Mesenchymal stem cell (in vitro differentiated cells and primary cell): ENCODE measurements at regions not wholly inside any gene's neighbourhood (a gene's known extent, or its start where the extent isn't known, plus 50 kb on each side); places are given as distances from the start of the nearest gene placed in this dataset.

ENCODE experiments used
- DNase-seq: peaks from one replicate; pipeline ENCODE4 v3.0.0-alpha.2; 2013
- H2AFZ ChIP-seq: one replicate; pipeline ENCODE4 v1.6.1; 2013; ENCODE audit warnings: low read depth, mild to moderate bottlenecking, control low read depth, inconsistent platforms, low read length, moderate library complexity
- H2AK5ac ChIP-seq: 2 replicates; pipeline ENCODE4 v1.6.1; 2013; ENCODE audit warnings: low read length, moderate library complexity, mild to moderate bottlenecking, inconsistent platforms; ENCODE audit not compliant: severe bottlenecking
- H2BK120ac ChIP-seq: one replicate; pipeline ENCODE4 v1.6.1; 2013; ENCODE audit warnings: low read depth, mild to moderate bottlenecking, inconsistent platforms, low read length, moderate library complexity
- H2BK12ac ChIP-seq, 2 experiments: one replicate each; pipeline ENCODE4 v1.6.1; 2013; ENCODE audit warnings: inconsistent platforms in 2 of 2, low read length in 2 of 2, mild to moderate bottlenecking in 2 of 2, moderate library complexity in 2 of 2, control low read depth in 1 of 2
- H2BK15ac ChIP-seq: one replicate; pipeline ENCODE4 v1.6.1; 2013; ENCODE audit warnings: mild to moderate bottlenecking, low read depth, inconsistent platforms; ENCODE audit not compliant: poor library complexity, severe bottlenecking
- H2BK5ac ChIP-seq: 2 replicates; pipeline ENCODE4 v1.6.1; 2013; ENCODE audit warnings: low read depth, mild to moderate bottlenecking, low read length, control low read depth, inconsistent platforms; ENCODE audit not compliant: poor library complexity, severe bottlenecking
- H3K14ac ChIP-seq, 2 experiments: one replicate each; pipeline ENCODE4 v1.6.1; 2013; ENCODE audit warnings: inconsistent platforms in 2 of 2, low read length in 2 of 2, control low read depth in 1 of 2, mild to moderate bottlenecking in 1 of 2, moderate library complexity in 1 of 2
- H3K18ac ChIP-seq, 2 experiments: one replicate each; pipeline ENCODE4 v1.6.1; 2013; ENCODE audit warnings: inconsistent platforms in 2 of 2, low read length in 2 of 2, control low read depth in 1 of 2, low read depth in 1 of 2, mild to moderate bottlenecking in 1 of 2
- H3K23ac ChIP-seq, 2 experiments: one replicate each; pipeline ENCODE4 v1.6.1; 2013; ENCODE audit warnings: inconsistent platforms in 2 of 2, low read length in 2 of 2, mild to moderate bottlenecking in 2 of 2, moderate library complexity in 2 of 2, control low read depth in 1 of 2
- H3K27ac ChIP-seq: 2 replicates; pipeline ENCODE4 v1.5.1; 2013; ENCODE audit warnings: mild to moderate bottlenecking, moderate library complexity, low read length, control low read depth, inconsistent platforms; ENCODE audit not compliant: poor library complexity, severe bottlenecking
- H3K27me3 ChIP-seq, 2 experiments: 2 replicates each; pipeline versions ENCODE4 v1.6.1 to v1.7.0; 2013; ENCODE audit warnings: low read length in 2 of 2, mild to moderate bottlenecking in 2 of 2, moderate library complexity in 2 of 2, control low read depth in 1 of 2, inconsistent platforms in 1 of 2; ENCODE audit not compliant: control insufficient read depth in 1 of 2, insufficient read depth in 1 of 2
- H3K36me3 ChIP-seq, 2 experiments: 2 replicates each; pipeline versions ENCODE4 v1.6.1 to v1.7.0; 2013; ENCODE audit warnings: low read length in 2 of 2, control low read depth in 1 of 2, inconsistent platforms in 1 of 2, low read depth in 1 of 2, mild to moderate bottlenecking in 1 of 2; ENCODE audit not compliant: insufficient read depth in 2 of 2, control insufficient read depth in 1 of 2
- H3K4ac ChIP-seq, 2 experiments: one replicate each; pipeline ENCODE4 v1.6.1; 2013; ENCODE audit warnings: inconsistent platforms in 2 of 2, low read length in 2 of 2, mild to moderate bottlenecking in 2 of 2, moderate library complexity in 2 of 2, control low read depth in 1 of 2, low read depth in 1 of 2
- H3K4me1 ChIP-seq: 2 replicates; pipeline ENCODE4 v1.6.1; 2013; ENCODE audit warnings: low read depth, low read length, control low read depth; ENCODE audit not compliant: control insufficient read depth, insufficient read depth
- H3K4me2 ChIP-seq: 2 replicates; pipeline ENCODE4 v1.6.1; 2013; ENCODE audit warnings: low read length, mild to moderate bottlenecking, inconsistent platforms; ENCODE audit not compliant: poor library complexity, severe bottlenecking
- H3K4me3 ChIP-seq, 2 experiments: 2 replicates each; pipeline versions ENCODE4 v1.5.1 to v1.7.0; 2013; ENCODE audit warnings: low read length in 2 of 2, mild to moderate bottlenecking in 2 of 2, control low read depth in 1 of 2, low read depth in 1 of 2; ENCODE audit not compliant: insufficient read depth in 1 of 2
- H3K79me1 ChIP-seq: replicated peaks from 2 replicates; pipeline ENCODE4 v1.6.1; 2013; ENCODE audit warnings: mild to moderate bottlenecking, control low read depth, low read length, inconsistent platforms; ENCODE audit not compliant: poor library complexity, severe bottlenecking
- H3K9ac ChIP-seq: 2 replicates; pipeline ENCODE4 v1.7.0; 2013; ENCODE audit warnings: mild to moderate bottlenecking, low read length, moderate library complexity
- H3K9me3 ChIP-seq: 2 replicates; pipeline ENCODE4 v1.7.0; 2013; ENCODE audit warnings: mild to moderate bottlenecking, low read length; ENCODE audit not compliant: control insufficient read depth
- H4K8ac ChIP-seq: one replicate; pipeline ENCODE4 v1.6.1; 2013; ENCODE audit warnings: inconsistent platforms, mild to moderate bottlenecking, low read length, moderate library complexity
- H4K91ac ChIP-seq: one replicate; pipeline ENCODE4 v1.6.1; 2013; ENCODE audit warnings: mild to moderate bottlenecking, low read length, inconsistent platforms
- WGBS: methylation state at CpG from one replicate; pipeline ENCODE4 v1.1.7; 2013; ENCODE audit warnings: mixed read lengths; 5-methylcytosine and 5-hydroxymethylcytosine counted together

DNA sequence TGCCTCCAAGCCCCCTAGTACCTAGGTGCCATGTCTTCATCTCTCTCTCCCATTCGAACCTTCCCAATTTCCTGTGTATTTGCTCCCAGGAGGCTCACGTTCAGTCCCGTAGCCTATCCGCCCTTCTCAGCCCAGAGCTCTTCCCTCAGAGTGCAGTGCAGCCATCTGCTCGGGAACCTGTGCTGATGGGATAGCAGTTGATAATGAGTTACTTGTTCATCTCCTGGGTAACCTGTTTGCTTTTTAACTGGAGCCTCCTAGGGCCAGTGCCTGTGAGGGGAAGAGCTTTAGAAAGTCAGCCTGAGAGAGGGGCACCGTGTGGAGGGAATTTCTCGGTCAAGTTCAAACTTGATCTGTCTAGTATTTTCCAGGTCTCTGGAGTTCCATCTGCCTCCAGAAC lies 229.8 kb upstream of the IL12B start:
- no peak overlapping the region for H2BK12ac ChIP-seq
- WGBS: 78% methylated on average over 7 of the region's 7 CpGs
- no peak overlapping the region for H3K27ac ChIP-seq
- H4K91ac ChIP-seq: no peak overlapping the region
- no peak overlapping the region for H3K14ac ChIP-seq
- H3K4me3 ChIP-seq: no peak overlapping the region
- no peaks in the 10 kb centered on the region for H3K4me1 ChIP-seq
- no peak overlapping the region for H2BK120ac ChIP-seq
- no peak overlapping the region for H2BK15ac ChIP-seq
- H3K23ac ChIP-seq: no peak overlapping the region
- peaks cover 11 to 41% of the 10 kb centered on the region in 2 experiments for H3K27me3 ChIP-seq
- no peak overlapping the region for H2BK5ac ChIP-seq
- no peak for DNase-seq
- H3K9me3 ChIP-seq: no peaks in the 10 kb centered on the region
- H2AK5ac ChIP-seq: no peak overlapping the region
- no peak overlapping the region for H3K4me2 ChIP-seq
- no peaks in the 10 kb centered on the region for H3K36me3 ChIP-seq
- H2AFZ ChIP-seq: no peak overlapping the region
- H4K8ac ChIP-seq: no peak overlapping the region
- no peak overlapping the region for H3K18ac ChIP-seq
- no peaks in the 10 kb centered on the region for H3K79me1 ChIP-seq
- no peak overlapping the region for H3K4ac ChIP-seq
- H3K9ac ChIP-seq: no peak overlapping the region

DNA sequence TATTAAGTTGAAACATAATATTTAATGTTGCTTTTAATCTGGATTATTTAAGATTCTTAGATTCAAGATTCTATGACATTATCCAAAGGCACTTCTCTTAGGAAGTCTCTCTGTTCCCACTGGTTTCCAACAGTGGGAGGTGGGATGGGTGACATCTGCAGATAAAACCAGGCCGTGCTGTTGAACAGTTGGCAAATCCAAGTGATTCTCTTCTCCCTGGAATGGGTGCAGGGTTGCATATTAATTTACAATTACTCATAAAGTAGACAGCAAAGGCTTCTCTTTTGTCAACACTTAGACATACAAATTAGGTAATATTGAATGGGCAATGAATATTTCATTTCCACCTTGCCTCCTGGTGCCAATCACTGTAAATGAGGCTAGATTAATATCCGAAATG lies 233.7 kb upstream of the IL12B start:
- Histone ChIP-seq H3K36me3 (no peaks in the 10 kb centered on the region), H3K4me2 (no peak overlapping the region), H2BK12ac (no peak overlapping the region), H4K8ac (no peak overlapping the region), H3K79me1 (no peaks in the 10 kb centered on the region), H2BK5ac (no peak overlapping the region), H2BK120ac (no peak overlapping the region), H3K27me3 (peaks cover 17 to 27% of the 10 kb centered on the region in 2 experiments), H3K9me3 (no peaks in the 10 kb centered on the region), H3K9ac (no peak overlapping the region), H2AFZ (no peak overlapping the region), H2AK5ac (no peak overlapping the region), H3K4me1 (no peaks in the 10 kb centered on the region), H3K4me3 (no peak overlapping the region), H2BK15ac (no peak overlapping the region), H3K18ac (no peak overlapping the region), H3K14ac (no peak overlapping the region), H4K91ac (no peak overlapping the region), H3K23ac (no peak overlapping the region), H3K4ac (no peak overlapping the region), H3K27ac (no peak overlapping the region)
- no peak for DNase-seq
- 85% methylated on average over 2 of the region's 2 CpGs for WGBS

DNA sequence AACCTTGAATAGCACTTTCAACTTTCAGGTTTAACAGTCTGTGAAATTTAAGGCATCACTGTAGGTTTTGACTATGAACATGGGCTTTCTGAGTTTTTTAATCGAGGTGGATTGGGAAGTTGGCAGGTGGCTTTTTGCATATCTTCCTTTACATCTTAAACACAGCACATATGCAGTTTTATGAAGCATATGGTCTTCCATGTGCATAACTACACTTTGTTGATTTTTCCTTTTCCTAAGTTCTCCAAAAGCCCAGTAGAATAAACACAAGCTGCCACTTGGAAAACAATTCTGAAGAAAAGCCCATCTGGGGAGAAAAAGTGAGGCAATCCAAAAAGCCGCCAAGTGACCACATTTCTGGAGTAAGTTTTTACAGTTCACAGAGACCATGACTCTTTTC lies 236.5 kb upstream of the IL12B start:
- Histone ChIP-seq H3K9ac (no peak overlapping the region), H3K23ac (no peak overlapping the region), H3K4ac (no peak overlapping the region), H2BK15ac (no peak overlapping the region), H2AK5ac (no peak overlapping the region), H3K4me3 (no peak overlapping the region), H3K27me3 (peaks cover 6 to 7% of the 10 kb centered on the region in 2 experiments), H4K8ac (no peak overlapping the region), H2AFZ (no peak overlapping the region), H2BK120ac (no peak overlapping the region), H3K9me3 (no peaks in the 10 kb centered on the region), H3K36me3 (no peaks in the 10 kb centered on the region), H4K91ac (no peak overlapping the region), H3K4me2 (no peak overlapping the region), H3K18ac (no peak overlapping the region), H2BK5ac (no peak overlapping the region), H3K79me1 (no peaks in the 10 kb centered on the region), H3K27ac (no peak overlapping the region), H3K14ac (no peak overlapping the region), H3K4me1 (no peaks in the 10 kb centered on the region), H2BK12ac (no peak overlapping the region)
- WGBS: 100% methylated on average over 1 of the region's 2 CpGs
- DNase-seq: no peak

DNA sequence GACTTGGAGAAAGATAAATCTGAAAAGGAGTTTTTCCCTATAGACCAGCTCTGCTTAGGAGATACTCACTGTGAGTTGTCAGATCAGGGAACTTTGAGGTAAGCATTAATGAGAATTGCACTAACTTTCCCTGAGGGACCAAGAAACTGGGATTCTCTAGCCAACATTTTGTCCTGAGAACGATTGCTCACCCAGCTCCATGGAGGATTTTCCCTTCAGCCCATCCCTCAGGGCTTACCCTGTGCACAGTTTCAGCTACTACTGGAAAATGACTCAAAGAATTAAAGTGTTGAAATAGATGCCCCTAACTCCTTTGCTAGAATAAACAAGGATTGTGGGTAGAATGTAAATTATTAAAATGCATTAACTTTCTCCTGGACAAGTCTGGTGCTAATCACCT lies 237.2 kb upstream of the IL12B start:
- no peaks in the 10 kb centered on the region for H3K36me3 ChIP-seq
- H2AFZ ChIP-seq: no peak overlapping the region
- H3K23ac ChIP-seq: no peak overlapping the region
- no peak overlapping the region for H2BK12ac ChIP-seq
- no peak overlapping the region for H4K91ac ChIP-seq
- peaks cover 6 to 12% of the 10 kb centered on the region in 2 experiments for H3K27me3 ChIP-seq
- no peak overlapping the region for H3K14ac ChIP-seq
- WGBS: 86% methylated on average over 1 of the region's 1 CpG
- no peak overlapping the region for H2BK120ac ChIP-seq
- H3K9ac ChIP-seq: no peak overlapping the region
- no peak overlapping the region for H3K27ac ChIP-seq
- no peaks in the 10 kb centered on the region for H3K4me1 ChIP-seq
- H4K8ac ChIP-seq: no peak overlapping the region
- H3K4ac ChIP-seq: no peak overlapping the region
- H2AK5ac ChIP-seq: no peak overlapping the region
- no peak overlapping the region for H2BK5ac ChIP-seq
- H3K4me2 ChIP-seq: no peak overlapping the region
- H3K18ac ChIP-seq: no peak overlapping the region
- DNase-seq: no peak
- H3K4me3 ChIP-seq: no peak overlapping the region
- H3K79me1 ChIP-seq: no peaks in the 10 kb centered on the region
- H2BK15ac ChIP-seq: no peak overlapping the region
- H3K9me3 ChIP-seq: no peaks in the 10 kb centered on the region
